Fibroblast of peridontal ligament (primary cell): ENCODE measurements at regions not wholly inside any gene's neighbourhood (a gene's known extent, or its start where the extent isn't known, plus 50 kb on each side); places are given as distances from the start of the nearest gene placed in this dataset.
A peak's percentile ranks its signal among the peaks of the same experiment; 100 is the strongest.
"Not testable (repeated sequence)": the region's sequence is repeated elsewhere in the genome, so short reads cannot be mapped to it uniquely, and the experiment has no call there.

Source experiments
- DNase-seq: peaks from one replicate; pipeline ENCODE4 v3.0.0-alpha.2; 2010; ENCODE audit errors: extremely low read depth

DNA sequence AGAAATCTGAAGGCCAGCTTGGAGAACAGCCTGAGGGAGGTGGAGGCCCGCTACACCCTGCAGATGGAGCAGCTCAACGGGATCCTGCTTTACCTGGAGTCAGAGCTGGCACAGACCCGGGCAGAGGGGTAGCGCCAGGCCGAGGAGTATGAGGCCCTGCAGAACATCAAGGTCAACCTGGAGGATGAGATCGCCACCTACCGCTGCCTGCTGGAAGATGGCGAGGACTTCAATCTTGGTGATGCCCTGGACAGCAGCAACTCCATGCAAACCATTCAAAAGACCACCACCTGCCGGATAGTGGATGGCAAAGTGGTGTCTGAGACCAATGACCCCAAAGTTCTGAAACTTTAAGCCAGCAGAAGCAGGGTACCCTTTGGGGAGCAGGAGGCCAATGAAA, 318.4 kb downstream of the ZFHX3 start:
- not testable (repeated sequence) for DNase-seq

DNA sequence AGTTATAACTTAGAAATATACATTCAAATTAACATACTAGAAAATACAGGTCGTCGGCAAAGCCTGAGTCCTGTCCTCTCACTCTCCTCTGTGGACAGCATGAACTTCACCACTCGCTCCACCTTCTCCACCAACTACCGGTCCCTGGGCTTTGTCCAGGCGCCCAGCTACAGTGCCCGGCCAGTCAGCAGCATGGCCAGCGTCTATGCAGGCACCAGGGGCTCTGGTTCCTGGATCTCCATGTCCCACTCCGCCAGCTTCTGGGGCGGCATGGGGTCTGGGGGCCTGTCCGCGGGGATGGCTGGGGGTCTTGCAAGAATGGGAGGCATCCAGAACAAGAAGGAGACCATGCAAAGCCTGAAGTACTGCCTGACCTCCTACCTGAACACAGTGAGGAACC, 319.4 kb downstream of the ZFHX3 start:
- DNase-seq, result no peak

DNA sequence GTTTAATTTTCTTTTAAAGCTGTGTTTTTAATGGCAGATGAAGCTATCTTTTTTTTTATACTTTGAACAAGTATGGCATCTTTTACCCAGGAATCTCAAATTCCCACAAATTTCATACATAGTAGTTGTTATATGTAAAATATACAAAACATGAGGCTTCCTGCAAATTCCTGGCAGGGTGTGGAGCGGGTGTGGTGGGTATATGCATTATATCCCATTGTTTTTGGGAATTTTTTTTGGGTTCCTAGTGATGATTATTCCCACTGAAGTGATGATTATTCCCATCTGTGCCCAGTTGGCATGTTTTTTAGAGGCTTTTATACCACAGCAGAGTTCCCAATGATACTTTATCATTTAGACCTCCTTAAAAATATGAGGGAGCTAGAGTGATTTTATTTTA, 320.4 kb downstream of the ZFHX3 start:
- DNase-seq, result peak; percentile 42

DNA sequence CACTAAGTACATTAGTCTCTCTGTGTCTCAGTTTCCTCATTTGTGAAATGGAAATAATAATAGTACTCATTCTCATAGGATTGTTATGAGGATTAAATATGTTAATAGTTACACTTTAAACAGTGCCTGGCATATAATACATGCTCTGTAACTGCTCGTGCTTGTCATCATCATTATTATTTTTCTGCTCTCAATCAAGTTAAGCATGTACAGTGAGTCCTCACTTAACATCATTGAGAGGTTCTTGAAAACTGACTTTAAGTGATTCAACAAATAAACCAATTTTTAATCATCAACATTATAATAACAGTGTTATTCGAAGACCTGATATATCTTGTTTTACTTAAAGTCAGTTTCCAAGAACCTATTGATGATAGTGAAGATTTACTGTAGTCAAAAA, 322.3 kb downstream of the ZFHX3 start:
- DNase-seq, result no peak

DNA sequence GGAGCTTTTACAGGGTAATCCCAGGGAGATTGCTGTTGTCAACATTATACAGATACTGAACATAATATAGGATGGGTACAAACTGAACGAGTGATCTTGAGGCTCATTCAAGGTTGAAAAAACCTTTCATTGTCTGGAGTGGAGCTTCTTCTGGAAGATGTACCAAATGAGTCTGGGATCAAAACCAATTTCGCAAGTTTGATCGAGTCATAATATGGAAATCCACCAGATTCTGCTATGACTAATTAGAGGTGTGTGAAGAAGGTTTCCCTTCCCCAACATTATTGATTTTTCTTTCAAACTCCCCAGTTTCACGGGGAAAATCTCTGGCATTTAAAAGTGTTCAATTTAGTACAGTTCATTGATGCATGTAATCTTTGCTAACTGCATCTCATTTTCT, 324.1 kb downstream of the ZFHX3 start:
- peak; percentile 70 for DNase-seq

DNA sequence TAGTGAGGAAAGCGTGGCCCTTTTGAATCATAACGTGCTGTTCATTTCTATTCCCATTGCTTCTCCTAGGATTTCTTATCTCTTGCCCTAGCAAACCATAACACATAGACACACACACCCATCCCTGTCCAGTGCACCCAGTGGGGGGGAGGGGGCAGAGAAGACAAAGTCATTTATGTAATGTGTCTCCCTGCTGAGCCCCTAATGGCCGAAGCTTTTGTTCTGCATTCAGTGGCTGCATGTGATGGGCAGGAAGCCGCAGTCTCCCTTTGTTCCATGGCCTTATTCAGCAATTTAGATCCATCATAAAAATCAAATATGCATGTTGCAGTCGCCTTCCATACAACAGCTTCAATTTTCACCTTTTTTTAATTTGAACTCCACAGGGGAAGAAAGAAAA, 325.4 kb downstream of the ZFHX3 start:
- no peak for DNase-seq

DNA sequence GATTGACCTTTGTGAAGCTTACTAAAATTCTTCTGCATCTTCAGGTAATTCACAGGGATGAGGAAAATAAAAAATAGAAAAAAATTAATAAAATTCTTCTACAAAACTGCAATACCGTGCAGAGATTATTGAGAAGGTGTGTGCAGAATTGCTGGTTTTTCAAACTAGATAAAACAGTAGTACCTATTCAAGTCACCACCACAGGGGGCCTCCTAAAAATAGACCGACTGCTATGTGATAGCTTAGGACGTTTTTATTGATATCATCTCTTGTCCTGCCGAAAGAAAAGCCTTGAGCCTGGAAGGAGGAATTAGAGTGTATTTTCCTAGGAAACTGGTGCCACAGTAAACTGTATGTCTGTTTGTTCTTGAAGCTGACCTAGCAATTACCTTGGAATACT, 325.9 kb downstream of the ZFHX3 start:
- no peak for DNase-seq

DNA sequence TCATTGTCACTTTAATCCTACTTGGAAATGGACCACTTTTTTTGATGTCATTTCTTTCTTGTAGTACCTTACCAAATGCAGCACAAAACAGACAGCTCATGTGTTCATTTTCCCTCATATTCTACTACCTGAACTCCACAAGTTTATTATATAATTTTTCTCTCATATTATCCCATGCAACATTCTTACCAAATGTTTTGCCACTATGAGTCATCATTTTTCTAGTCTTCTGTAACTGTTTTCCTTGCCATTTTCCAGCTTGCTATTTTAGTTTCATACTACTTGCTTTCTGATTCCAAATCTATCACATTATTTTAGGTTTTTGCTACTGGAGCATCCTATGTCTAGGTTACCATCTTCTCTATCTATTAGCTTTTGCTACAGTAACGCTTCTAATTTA, 332.7 kb downstream of the ZFHX3 start:
- DNase-seq, result peak; percentile 67

DNA sequence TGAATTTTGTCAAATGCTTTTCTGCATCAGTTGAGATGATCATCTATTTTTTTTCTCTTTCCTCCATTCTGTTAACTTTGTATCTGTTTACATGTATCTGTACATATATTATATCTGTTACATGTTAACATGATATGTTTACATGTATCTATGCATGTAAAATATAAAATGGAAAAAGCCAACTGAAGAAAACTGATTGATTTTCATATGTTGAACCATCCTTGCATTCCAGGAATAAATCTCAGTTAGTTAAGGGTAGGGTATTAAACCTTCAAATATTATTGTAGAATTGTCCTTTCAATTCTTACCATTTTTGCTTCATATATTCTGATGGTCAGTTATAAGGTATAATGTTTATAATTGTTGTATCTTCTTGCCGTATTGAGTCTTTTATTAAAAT, 336.1 kb downstream of the ZFHX3 start:
- no peak for DNase-seq

DNA sequence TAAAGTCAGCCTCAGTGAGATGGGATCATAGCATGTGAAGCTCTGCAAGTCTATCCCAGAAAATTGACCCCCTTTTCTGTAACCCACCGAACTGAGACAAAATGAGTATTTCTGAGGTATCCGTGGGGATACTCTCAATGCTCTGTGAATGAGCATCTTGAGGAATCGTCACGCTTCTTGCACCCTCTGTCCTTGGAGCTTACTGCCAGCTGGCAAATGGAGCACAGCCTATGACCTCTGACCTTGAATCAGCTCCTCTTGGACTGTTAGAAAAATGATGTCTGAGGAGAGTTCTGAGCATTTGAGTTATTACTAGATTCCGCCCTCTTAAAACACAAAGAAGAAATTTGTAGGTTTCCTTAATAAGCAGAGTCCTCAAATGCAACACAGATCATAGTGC, 342.1 kb downstream of the ZFHX3 start:
- no peak for DNase-seq

DNA sequence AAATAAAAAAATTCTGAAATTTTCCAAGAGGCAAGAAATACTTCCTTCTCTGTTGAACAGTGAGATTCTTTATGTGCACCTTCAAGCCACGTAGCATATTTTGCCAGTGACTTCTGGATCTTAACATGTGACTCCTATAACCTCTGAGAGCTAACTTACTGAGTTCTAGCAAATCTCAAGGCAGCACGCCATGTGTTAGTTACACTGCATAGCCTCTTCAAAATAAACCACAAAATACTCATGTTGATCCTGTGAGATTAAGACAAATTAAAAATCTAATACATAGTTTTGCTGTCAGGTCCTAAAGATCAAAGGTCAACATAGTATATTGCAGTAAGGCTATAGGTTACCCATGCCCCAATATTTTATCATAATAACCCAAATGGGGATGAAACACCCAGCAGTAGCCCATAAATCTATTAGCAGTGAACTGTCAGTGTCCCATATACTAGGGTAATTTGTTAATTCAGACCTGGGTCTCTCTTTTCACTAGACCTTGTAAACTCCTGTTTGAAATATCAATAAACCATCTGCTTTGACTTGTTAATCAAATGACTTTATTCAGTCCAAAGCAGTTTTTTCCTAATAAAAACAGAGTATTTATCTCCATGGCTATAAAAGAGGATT, 343.1 kb downstream of the ZFHX3 start:
- no peak for DNase-seq

DNA sequence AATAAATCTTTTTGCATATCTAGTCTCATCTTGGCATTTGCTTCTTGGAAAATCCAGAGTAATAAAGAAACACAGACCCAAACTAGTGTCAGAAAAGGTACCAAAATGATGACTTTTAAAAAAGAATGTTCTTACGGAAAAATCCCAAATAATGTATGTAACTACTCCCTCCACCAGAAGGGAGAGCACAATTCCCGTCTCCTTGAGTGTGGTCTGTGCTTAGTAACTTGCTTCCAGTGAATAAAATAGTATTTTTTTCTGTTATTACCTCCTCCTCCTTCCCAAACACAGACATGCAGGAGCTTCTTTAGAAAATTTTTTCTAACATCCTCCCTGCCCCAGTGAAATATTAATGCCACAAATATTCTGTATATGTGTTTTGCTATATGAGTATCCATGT, 358.1 kb downstream of the ZFHX3 start:
- peak; percentile 67 for DNase-seq

DNA sequence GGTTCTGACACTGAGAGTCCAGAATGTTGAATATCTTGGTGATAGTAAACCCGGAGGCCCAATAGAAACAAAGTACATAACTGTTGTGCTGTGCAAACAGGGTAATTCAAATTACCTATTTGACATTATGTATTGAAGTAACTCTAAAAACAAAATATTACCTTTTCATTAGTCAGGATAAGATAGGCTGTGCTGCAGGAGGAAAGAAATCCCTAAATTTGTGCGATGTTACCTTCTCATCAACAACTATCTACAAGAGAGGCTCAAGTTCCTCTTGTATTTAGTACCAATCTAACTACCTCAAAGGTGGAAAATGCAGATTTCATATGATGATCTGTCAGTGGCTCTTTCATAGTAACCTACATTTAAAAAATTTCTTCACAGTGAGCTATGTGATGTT, 367.2 kb downstream of the ZFHX3 start:
- DNase-seq, result no peak

DNA sequence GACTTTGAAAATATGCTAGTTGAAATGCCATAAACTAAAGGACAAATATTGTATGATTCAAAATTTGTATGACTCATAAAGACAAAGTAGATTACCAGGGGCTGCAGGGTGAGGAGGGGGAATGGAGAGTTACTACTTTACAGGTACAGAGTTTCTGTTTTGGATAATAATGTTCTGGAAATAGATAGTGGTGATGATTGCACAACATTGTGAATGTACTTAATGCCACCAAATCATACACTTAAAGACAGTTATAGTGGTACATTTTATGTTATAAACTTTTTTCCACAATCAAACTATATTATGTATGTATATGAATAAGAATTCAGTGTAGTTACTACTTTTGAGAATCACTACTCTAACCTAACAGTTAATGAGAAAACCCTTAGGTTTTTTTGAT, 368.1 kb downstream of the ZFHX3 start:
- no peak for DNase-seq

DNA sequence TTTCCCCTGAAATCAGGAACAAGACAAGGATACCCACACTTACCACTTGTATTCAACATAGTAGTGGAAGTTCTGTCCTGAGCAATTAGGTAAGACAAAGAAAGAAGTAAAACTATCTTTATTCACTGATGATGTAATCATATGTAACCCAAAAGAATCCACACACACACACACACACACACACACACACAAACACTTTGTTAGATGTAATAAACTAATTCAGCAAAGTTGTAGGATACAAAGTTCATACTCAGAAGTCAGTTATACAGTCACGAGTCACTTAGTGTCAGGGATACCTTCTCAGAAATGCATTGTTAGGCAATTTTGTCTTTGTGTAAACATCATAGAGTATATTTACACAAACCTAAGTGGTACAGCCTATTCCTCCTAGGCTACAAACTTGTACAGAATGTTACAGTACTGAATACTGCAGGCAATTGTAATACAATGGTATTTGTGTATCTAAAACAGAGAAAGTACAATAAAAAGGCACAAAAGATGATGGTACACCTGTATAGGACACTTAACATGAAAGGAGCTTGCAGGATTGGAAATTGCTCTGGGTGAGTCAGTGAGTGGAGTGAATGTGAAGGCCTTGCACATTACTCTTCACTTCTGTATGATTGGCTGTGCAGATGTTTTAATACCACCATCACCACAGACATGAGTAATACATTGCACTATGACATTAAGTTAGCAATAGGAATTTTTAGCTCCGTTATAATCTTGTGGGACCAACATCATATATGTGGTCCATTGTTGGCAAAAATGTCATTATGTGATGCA, 370.1 kb downstream of the ZFHX3 start:
- peak; percentile 75 for DNase-seq

DNA sequence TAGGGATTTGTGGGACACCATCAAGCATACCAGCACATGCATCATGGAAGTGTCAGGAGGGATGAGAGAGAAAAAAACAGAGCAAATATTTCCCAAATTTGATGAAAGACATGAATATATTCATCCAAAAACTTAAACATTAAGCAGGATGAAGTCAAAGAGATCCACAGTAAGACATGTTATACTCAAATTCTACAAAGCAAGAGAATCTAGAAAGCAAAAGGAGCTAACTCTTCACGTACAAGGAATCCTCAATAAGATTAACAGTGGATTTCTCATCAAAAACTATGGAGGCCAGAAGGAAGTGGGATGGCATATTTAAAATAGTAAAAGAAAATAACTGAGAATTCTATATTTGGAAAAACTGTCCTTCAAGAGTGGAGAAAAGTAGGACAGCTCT, 374.8 kb downstream of the ZFHX3 start:
- peak; percentile 14 for DNase-seq

DNA sequence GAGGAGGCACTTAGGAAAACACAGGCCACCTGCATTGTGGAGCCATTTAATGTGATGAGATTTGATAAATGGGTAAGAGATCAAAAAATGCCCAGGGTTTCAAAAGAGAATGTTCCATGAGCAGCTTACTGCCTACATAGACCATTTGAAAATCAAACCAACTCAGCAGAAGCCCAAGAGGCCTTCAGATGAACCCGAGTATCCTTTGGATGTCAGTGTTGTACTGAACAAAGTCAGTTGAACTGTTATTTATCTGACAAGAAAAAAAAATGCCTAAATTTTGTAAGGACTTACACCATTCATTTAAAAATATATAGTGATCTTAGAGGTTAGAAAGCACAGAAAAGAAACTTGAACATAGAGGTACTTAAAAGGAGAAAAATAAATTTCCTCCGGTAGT, 381.7 kb downstream of the ZFHX3 start:
- peak; percentile 48 for DNase-seq

DNA sequence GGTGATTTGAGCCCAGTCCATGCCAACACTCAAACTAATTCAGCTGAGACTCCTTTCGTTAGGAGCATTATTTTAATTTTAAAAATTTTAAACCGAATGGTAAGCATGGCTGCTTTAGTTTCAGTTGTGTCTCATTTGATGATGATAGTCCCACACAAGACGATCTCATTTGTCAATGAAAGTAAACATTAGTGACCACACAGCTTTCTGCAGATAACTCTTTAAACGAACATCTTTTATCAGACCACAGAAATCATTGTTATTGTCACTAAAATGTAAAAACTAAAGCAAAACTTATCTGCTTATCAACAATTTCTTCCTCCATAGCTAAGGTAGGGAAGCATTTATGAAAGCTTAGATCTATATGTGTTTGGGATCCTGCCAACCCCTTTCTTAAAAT, 382.2 kb downstream of the ZFHX3 start:
- DNase-seq, result peak; percentile 18

DNA sequence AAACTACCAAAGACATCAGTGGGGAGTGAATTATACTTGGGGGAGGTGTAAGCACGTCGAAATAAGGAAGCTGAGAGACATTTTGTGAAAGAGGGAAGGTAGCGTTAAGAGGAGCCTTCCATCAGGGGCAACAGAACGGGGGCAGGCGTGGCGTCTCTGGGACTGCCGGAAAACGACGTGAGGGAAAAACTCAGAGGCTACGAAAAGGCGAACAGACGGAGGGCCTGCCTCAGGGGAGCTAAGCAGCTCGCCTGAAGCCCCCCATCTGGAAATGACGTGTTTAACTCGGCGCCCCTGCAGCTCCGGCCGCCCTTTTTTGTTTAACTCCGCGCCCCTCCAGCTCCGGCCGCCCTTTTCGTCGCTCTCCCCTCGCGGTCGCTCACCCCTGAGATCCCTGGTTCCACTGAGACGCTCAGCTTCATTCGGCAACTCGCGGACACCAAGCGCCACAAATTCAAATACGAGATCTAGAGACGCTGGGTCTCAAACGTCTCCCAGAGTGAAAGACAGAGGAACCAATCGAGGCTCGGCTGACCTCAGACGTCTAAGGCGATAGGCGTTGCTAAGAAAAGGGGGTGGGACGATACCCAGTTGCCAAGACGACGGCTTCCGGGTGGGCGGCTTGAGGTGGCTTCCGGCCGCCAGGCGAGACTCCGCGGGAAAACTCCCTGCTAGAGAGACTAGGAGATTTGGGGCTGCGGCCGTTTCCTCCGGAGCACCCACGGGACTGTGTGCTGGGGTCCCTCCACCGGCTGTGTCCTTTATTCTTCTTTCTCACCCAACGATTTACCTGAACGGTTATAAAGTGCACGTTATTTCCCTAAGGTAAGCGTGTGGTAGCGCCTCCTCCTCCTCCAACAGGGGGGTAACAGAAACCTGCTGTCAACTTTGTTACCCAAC, 383.2 kb downstream of the ZFHX3 start:
- peak; percentile 100 for DNase-seq

DNA sequence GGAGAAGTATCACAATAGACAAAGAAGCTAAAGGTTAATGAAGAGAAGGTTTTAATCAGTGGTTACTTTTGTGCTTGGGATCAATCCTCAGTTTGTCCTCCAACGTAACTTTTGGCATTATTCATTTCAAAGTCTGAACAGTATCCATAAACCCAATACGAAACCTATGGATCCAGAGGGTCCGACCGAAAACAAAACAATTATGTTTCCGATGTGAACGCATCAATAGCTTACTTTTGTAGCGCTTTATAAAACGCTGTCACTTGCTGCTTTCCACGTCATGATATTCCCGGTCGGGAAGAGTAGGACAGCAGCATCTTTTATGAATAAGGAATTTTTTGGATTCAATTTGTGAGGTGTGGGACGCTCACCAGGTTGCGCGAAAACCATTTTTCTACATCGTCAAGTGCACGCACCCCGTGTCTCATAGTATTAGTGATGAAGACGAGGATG, 383.8 kb downstream of the ZFHX3 start:
- peak; percentile 12 for DNase-seq

DNA sequence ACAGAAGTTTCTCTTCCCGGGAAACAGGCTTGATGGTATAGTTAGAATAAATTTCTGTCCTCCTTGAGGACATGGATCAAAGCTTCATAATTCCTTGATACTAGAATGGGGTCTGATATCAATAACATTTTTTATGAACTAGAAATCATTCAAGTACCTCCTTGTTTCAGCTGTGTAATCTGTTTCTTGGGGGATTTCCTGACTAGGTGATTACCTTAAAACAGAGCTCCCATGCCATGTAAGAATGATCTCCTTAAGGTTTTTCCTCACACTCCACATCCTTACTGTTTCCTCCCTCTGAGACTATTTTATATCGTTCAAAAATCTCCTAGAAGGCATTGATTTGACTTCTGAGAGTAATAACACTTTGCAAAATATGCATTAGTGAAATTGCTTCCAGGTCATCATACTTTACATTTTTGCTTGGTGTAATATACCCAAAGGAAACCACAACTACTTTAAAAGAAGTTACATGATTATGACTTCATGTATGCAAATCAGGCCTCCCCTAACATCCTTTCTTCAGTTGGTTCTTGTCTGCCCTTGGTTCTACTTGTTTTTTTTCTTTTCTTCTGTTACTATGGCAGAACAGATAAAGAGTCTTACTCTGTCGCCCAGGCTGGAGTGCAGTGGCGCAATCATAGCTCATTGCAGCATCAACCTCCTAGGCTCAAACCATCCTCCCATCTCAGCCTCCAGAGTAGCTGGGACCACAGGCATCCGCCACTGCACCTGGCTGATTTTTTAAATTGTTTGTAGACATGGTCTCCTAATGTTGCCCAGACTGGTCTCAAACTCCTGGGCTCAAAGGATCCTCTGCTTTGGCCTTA, 388.8 kb downstream of the ZFHX3 start:
- peak; percentile 42 for DNase-seq

DNA sequence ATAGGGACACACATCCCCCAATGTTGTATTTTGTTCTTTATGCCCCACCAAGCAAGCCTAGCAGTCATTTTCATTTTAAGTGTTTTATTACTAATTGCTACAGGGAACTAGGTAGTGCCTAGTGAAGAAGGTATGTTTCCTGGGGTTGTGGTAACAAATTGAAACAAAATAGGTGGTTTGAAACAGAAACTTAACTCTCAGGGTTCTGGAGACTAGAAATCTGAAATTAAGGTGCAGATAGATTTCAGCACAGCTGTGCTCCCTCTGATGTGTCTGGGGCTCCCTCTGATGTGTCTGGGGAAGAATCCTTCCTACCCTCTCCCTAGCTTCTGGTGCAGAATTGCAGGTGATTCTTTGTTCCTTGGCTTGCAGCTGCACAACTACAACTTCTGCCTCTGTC, 390.1 kb downstream of the ZFHX3 start:
- no peak for DNase-seq
